GM23248 (cell line): ENCODE measurements at regions not wholly inside any gene's neighbourhood (a gene's known extent, or its start where the extent isn't known, plus 50 kb on each side); places are given as distances from the start of the nearest gene placed in this dataset.

Experiments
- EZH2 ChIP-seq: fragments of 200-600 bp; sonication (generic); IDR thresholded peaks from 2 replicates; pipeline ENCODE4 v1.6.1; 2018; ENCODE audit warnings: antibody characterized with exemption, mild to moderate bottlenecking; ENCODE audit not compliant: insufficient read depth, poor library complexity, severe bottlenecking
- EZH2phosphoT487 ChIP-seq: fragments of 200-600 bp; sonication (generic); IDR thresholded peaks from 2 replicates; pipeline ENCODE4 v1.6.1; 2018; ENCODE audit warnings: antibody characterized with exemption, moderate library complexity, mild to moderate bottlenecking, low read depth; ENCODE audit not compliant: insufficient read depth

DNA sequence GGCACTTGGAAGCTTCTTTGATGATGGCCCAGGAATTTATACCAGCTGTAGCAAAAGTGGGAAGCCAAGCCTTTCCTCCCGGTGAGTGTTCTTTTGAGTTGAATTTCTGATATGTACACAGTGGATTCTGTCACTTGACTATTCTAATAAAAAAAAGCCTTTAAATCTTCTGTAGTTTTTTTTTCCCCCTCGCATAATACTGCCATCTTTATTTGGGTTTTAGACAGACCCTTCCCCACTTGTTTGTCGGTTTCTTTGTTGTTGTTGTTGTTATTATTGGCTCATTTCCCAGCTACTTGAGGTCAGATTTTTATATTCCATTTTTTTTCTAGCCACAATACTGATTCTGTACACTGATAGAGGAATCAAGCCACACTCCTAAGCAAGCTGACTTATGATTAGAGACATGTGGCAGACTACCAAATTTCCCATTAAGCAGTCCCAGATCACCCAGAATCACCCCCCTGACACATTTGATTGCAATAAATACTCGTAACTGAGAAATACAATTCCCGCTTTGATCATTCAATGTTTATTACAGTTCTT, 122.4 kb upstream of the IL12A start:
- TF ChIP-seq EZH2phosphoT487 (no peak), EZH2 (no peak)
